Testis (tissue), 2 donors: ENCODE measurements at regions not wholly inside any gene's neighbourhood (a gene's known extent, or its start where the extent isn't known, plus 50 kb on each side); places are given as distances from the start of the nearest gene placed in this dataset.

ENCODE experiments used
- DNase-seq: peaks from one replicate; pipeline ENCODE4 v3.0.0-alpha.2; 2019
- H3K27ac ChIP-seq, 2 donors: fragments of 200-600 bp; sonication (generic); one replicate each; pipeline ENCODE4 v1.5.1; 2019
- H3K27me3 ChIP-seq: fragments of 200-600 bp; sonication (generic); one replicate; pipeline ENCODE4 v1.5.1; 2019
- H3K36me3 ChIP-seq: fragments of 200-600 bp; sonication (generic); one replicate; pipeline ENCODE4 v1.5.1; 2017; ENCODE audit warnings: low read depth; ENCODE audit errors: missing control alignments
- H3K4me1 ChIP-seq: fragments of 200-600 bp; sonication (generic); one replicate; pipeline ENCODE4 v1.5.1; 2019
- H3K4me3 ChIP-seq, 2 donors: fragments of 200-600 bp; sonication (generic); one replicate each; pipeline ENCODE4 v1.5.1; 2017 to 2019
- H3K9me3 ChIP-seq: fragments of 200-600 bp; sonication (generic); one replicate; pipeline ENCODE4 v1.5.1; 2017
- POLR2A ChIP-seq: fragments of 450-650 bp; IDR thresholded peaks from one replicate; pipeline ENCODE4 v1.6.1; 2017; ENCODE audit warnings: antibody characterized with exemption, mild to moderate bottlenecking, moderate library complexity
- WGBS, 2 donors: methylation state at CpG; one replicate each; pipeline ENCODE4 v1.1.5; 2018; 5-methylcytosine and 5-hydroxymethylcytosine counted together
- intact Hi-C: fragments of 100-400 bp; cut with DNase I; formaldehyde crosslinking; loops from one replicate; pipeline ENCODE4 v1.15.1; 2023; ENCODE audit warnings: low total_unique reads
- TF ChIP-seq, protein P1 (sequence below), 3 experiments: fragments of 450-650 bp in 2 of 3; fragments of 200-600 bp in 1 of 3; sonication (generic) in 1 of 3; IDR thresholded peaks; one replicate each; pipeline ENCODE4 v1.5.1; 2016 to 2019; ENCODE audit warnings: antibody characterized with exemption in 3 of 3, mild to moderate bottlenecking in 2 of 3, moderate library complexity in 1 of 3

DNA sequence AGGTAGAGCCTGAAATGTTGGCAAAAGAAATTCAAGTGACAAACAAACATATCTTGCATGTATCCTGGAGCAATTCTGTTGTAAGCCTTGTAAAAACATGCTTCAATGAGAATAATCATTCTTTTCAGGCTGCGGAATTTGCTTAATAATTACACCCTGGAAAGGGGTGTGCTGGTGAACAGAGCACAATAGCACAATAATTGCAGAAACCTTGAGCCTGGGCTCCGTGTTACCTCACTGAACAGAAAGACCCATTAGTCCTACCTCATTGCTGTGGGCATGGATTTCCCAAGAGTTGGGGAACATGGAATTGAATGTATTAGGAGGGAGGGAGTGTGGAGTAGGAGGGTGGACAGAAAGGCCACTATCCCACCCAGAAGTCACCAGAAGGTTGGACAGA, 168.0 kb upstream of the ALKAL2 start:
- Histone ChIP-seq H3K27me3 (no peaks in the 10 kb centered on the region), H3K4me1 (no peaks in the 10 kb centered on the region), H3K27ac (no peak overlapping the region), H3K36me3 (no peaks in the 10 kb centered on the region), H3K9me3 (no peaks in the 10 kb centered on the region), H3K4me3 (no peak overlapping the region)
- WGBS, 2 donors, result 91 to 94% methylated on average over 2 of the region's 2 CpGs
- DNase-seq, result no peak
- intact Hi-C loops, result no loop called here
- TF ChIP-seq, protein P1, sequence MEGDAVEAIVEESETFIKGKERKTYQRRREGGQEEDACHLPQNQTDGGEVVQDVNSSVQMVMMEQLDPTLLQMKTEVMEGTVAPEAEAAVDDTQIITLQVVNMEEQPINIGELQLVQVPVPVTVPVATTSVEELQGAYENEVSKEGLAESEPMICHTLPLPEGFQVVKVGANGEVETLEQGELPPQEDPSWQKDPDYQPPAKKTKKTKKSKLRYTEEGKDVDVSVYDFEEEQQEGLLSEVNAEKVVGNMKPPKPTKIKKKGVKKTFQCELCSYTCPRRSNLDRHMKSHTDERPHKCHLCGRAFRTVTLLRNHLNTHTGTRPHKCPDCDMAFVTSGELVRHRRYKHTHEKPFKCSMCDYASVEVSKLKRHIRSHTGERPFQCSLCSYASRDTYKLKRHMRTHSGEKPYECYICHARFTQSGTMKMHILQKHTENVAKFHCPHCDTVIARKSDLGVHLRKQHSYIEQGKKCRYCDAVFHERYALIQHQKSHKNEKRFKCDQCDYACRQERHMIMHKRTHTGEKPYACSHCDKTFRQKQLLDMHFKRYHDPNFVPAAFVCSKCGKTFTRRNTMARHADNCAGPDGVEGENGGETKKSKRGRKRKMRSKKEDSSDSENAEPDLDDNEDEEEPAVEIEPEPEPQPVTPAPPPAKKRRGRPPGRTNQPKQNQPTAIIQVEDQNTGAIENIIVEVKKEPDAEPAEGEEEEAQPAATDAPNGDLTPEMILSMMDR (IDR thresholded peaks at IDR 0.05), result no peak
- TF ChIP-seq POLR2A, result no peak

DNA sequence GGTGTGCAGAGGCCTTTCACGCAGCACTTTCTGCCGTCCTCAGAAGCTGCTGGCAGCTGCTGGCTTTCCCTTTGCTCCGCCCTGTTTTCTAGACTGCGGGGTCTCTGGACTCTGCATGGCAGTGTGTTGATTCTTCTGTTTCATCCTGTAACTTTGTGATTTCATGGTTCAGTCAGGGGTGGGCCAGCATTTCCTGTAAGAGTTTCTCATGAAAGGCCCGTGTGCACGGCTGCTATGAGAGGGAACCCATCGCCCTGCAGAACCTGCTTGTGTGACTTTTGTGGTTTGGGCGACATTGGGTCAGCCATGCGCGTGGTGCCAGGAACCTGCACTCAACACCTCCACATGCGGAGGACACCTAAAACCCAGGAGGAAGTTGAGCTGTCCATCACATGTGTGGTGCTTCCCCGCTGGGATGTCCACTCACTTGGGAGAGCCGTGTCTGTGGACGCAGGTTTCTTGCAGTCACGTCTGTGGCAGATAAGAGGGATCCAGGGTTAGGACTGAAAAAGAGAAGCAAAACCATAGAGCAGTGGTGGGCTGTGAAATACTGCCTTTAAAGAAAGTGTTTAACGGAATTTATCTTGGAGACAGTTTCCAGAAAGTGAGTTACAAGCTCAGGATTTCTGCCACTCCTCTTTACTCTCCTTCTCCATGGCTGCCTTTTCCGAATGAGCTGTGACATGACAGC, 167.3 kb upstream of the ALKAL2 start:
- WGBS, 2 donors, result 85 to 86% methylated on average over 17 of the region's 17 CpGs
- intact Hi-C loops, result no loop called here

DNA sequence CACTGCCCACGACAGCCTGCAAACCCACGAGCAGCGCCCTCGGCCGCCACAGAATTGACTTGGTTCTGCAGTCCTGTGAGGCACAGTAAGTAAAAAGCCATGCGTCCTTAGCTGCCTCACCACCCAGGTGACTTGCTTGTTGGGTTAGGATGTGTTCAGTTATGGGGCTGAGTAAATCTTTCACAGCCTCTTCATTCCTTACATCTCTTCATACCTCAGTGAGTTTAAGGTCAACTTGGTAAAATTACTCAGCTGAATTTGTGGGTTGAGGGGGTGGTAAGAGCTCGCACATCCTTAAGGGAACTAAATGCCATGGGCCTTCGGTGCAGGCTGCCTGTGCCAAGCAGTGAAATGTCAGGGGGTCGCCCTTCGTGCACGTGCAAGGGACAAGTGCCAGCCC, 165.2 kb upstream of the ALKAL2 start:
- Histone ChIP-seq H3K36me3 (no peaks in the 10 kb centered on the region), H3K4me1 (no peaks in the 10 kb centered on the region), H3K9me3 (no peaks in the 10 kb centered on the region), H3K27ac (no peak overlapping the region), H3K27me3 (no peaks in the 10 kb centered on the region), H3K4me3 (no peak overlapping the region)
- WGBS, 2 donors, result 93 to 97% methylated on average over 11 of the region's 11 CpGs
- TF ChIP-seq, protein P1 (IDR thresholded peaks at IDR 0.05), result no peak
- no peak for TF ChIP-seq POLR2A
- intact Hi-C loops, result no loop called here
- DNase-seq, result no peak

More for the DNA sequence above, 167.3 kb upstream of the ALKAL2 start:
- Histone ChIP-seq H3K9me3 (no peaks in the 10 kb centered on the region), H3K27me3 (no peaks in the 10 kb centered on the region), H3K4me1 (no peaks in the 10 kb centered on the region), H3K36me3 (no peaks in the 10 kb centered on the region), H3K4me3 (no peak overlapping the region), H3K27ac (no peak overlapping the region)
- TF ChIP-seq, protein P1 (IDR thresholded peaks at IDR 0.05), result no peak
- no peak for TF ChIP-seq POLR2A
- DNase-seq, result no peak

DNA sequence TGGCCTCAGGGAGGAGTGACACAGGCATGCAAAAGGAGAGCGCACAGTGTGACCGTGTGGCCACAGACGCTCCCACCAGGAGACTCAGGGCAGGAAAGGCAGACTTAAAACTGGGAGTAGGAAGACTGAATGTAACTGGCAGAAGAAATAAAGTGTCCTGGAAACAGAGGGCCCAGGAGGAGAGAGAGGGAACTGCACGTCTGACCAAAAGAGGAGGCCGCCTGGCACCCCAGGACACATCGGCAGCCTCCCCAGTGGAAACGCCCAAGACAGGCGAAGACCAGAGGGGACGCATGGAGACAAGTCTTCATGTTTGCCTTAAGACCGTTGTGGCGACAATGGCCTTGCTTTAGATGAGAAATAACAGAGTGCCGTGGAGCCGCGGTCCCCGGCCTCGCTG, 163.6 kb upstream of the ALKAL2 start:
- Histone ChIP-seq H3K4me3 (no peak overlapping the region), H3K27ac (no peak overlapping the region), H3K36me3 (no peaks in the 10 kb centered on the region), H3K4me1 (no peaks in the 10 kb centered on the region), H3K9me3 (no peaks in the 10 kb centered on the region), H3K27me3 (no peaks in the 10 kb centered on the region)
- intact Hi-C loops, result no loop called here
- DNase-seq, result no peak
- 92 to 94% methylated on average over 16 of the region's 16 CpGs for WGBS, 2 donors
- TF ChIP-seq, protein P1 (IDR thresholded peaks at IDR 0.05), result no peak
- no peak for TF ChIP-seq POLR2A
